ENCODE measurements at regions not wholly inside any gene's neighbourhood (a gene's known extent, or its start where the extent isn't known, plus 50 kb on each side); places are given as distances from the start of the nearest gene placed in this dataset.

GRCh38 chr5:117779171-117779570 is 1204.5 kb upstream of the SEMA6A start:
- POLR2A ChIA-PET = no interaction called here
- no peak for ATAC-seq
- no peaks in the 10 kb centered on the region for H3K36me3 Mint-ChIP-seq (ENCODE audit: low read depth)
- no peak overlapping the region for H3K27ac Mint-ChIP-seq
- H3K4me1 Mint-ChIP-seq (ENCODE audit: low read depth) = no peaks in the 10 kb centered on the region
- no peaks in the 10 kb centered on the region for H3K27me3 Mint-ChIP-seq
- intact Hi-C loops (cut with micrococcal nuclease) = no loop called here
- CTCF ChIA-PET = no interaction called here
- no peak for DNase-seq
- no peak for TF ChIP-seq CTCF (IDR thresholded peaks at IDR 0.05)
- no peak overlapping the region for H3K4me3 Mint-ChIP-seq
- H3K9me3 Mint-ChIP-seq = peaks cover 7% of the 10 kb centered on the region

- H3K27ac Mint-ChIP-seq = no peak overlapping the region
- DNase-seq (no peak), ATAC-seq (no peak)
- H3K36me3 Mint-ChIP-seq (ENCODE audit: low read depth) = no peaks in the 10 kb centered on the region
- intact Hi-C loops (cut with micrococcal nuclease) = no loop called here
- H3K4me3 Mint-ChIP-seq = no peak overlapping the region
- TF ChIP-seq CTCF (IDR thresholded peaks at IDR 0.05) = no peak
- peaks cover 7% of the 10 kb centered on the region for H3K9me3 Mint-ChIP-seq
- ChIA-PET POLR2A (no interaction called here), CTCF (no interaction called here)
- H3K27me3 Mint-ChIP-seq = no peaks in the 10 kb centered on the region
- no peaks in the 10 kb centered on the region for H3K4me1 Mint-ChIP-seq (ENCODE audit: low read depth)
These were observed 1202.4 kb upstream of the SEMA6A start for GRCh38 chr5:117776977-117777376.

- intact Hi-C loops (cut with micrococcal nuclease) = no loop called here
- Mint-ChIP-seq H3K27me3 (no peaks in the 10 kb centered on the region), H3K4me3 (no peak overlapping the region), H3K27ac (no peak overlapping the region), H3K4me1 (ENCODE audit: low read depth) (no peaks in the 10 kb centered on the region), H3K36me3 (ENCODE audit: low read depth) (no peaks in the 10 kb centered on the region), H3K9me3 (peaks cover 4% of the 10 kb centered on the region)
- CTCF ChIA-PET = no interaction called here
- ATAC-seq (no peak), DNase-seq (no peak)
- TF ChIP-seq CTCF (IDR thresholded peaks at IDR 0.05) = no peak
- POLR2A ChIA-PET = no interaction called here
These were observed 1195.3 kb upstream of the SEMA6A start for GRCh38 chr5:117769877-117770276.

- no peak for ATAC-seq
These were observed 1188.6 kb upstream of the SEMA6A start for GRCh38 chr5:117763271-117763670.

GRCh38 chr5:117761186-117761585 is 1186.6 kb upstream of the SEMA6A start:
- ChIA-PET POLR2A (no interaction called here), CTCF (no interaction called here)
- no peak overlapping the region for H3K27ac Mint-ChIP-seq
- DNase-seq (no peak), ATAC-seq (no peak)
- no peaks in the 10 kb centered on the region for H3K27me3 Mint-ChIP-seq
- TF ChIP-seq CTCF (IDR thresholded peaks at IDR 0.05) = no peak
- no peaks in the 10 kb centered on the region for H3K9me3 Mint-ChIP-seq
- intact Hi-C loops (cut with micrococcal nuclease) = no loop called here
- no peaks in the 10 kb centered on the region for H3K4me1 Mint-ChIP-seq (ENCODE audit: low read depth)
- H3K4me3 Mint-ChIP-seq = no peak overlapping the region
- H3K36me3 Mint-ChIP-seq (ENCODE audit: low read depth) = no peaks in the 10 kb centered on the region

More at GRCh38 chr5:117763271-117763670, 1188.6 kb upstream of the SEMA6A start:
- Mint-ChIP-seq H3K4me1 (ENCODE audit: low read depth) (no peaks in the 10 kb centered on the region), H3K9me3 (no peaks in the 10 kb centered on the region), H3K27me3 (no peaks in the 10 kb centered on the region), H3K4me3 (no peak overlapping the region), H3K27ac (no peak overlapping the region), H3K36me3 (ENCODE audit: low read depth) (no peaks in the 10 kb centered on the region)
- POLR2A ChIA-PET = no interaction called here
- no peak for DNase-seq
- intact Hi-C loops (cut with micrococcal nuclease) = no loop called here
- CTCF ChIA-PET = no interaction called here
- no peak for TF ChIP-seq CTCF (IDR thresholded peaks at IDR 0.05)
